HG03135 (cell line): ENCODE measurements at regions not wholly inside any gene's neighbourhood (a gene's known extent, or its start where the extent isn't known, plus 50 kb on each side); places are given as distances from the start of the nearest gene placed in this dataset.
"Not testable (repeated sequence)": the region's sequence is repeated elsewhere in the genome, so short reads cannot be mapped to it uniquely, and the experiment has no call there.

Experiments
- ATAC-seq: cut with Tn5 transposase; IDR thresholded peaks from one replicate; pipeline ENCODE4 v1.9.1; 2021; ENCODE audit warnings: mild to moderate bottlenecking, moderate library complexity; ENCODE audit not compliant: unreplicated experiment

DNA sequence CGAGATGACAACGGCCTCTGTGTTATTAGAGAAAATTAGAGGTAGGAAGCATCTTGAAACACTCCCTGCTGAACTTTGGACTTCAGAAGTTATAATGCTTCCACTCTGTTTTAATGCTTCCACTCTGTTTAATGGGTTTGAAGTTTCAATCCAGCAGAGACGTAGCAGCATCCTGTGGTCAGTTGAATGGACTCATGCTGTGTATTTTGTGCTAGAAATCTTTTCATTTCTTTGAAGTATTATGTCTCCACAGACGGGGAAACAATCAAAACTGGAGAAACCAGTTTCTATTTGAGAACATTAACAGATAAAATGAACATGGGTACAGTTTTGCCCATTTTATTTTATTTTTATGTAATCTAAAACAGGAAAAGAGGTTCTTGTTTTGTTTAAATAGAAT is 1736.2 kb downstream of the SLITRK5 start:
- ATAC-seq, result no peak

DNA sequence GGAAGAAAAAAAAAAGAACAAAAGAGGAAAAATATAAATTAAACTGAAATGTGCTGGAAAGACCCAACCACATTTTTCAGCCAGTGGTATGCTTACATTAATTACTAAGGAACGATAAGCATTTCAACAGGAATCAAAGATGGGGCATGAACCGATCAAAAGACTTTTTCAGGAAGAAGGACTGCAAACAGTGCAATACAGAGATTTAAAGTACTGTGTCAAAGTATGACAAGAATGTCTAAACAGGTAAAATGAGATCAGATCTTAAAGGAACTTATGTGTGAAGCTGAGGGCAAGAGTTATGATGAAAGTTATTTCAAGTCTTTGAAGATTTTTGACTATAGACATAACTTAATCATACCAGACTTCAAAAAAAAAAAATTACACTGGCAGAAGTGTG is 1761.8 kb downstream of the SLITRK5 start:
- ATAC-seq, result no peak

DNA sequence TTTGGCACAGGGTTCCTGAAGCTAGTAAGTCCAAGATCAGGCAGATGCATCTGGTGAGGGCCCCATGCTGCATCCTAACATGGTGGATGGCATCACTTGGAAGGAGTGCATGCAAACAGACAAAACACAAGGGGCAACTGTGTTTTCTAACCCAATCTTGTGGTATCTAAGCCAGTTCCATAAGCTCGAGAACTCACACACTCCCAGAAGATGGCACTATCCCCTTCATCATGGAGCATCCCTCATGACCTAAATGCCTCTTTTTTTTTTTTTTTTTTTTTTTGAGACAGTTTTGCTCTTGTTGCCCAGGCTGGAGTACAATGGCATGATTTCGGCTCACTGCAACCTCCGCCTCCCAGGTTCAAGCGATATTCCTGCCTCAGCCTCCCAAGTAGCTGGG is 1763.5 kb downstream of the SLITRK5 start:
- ATAC-seq, result not testable (repeated sequence)

DNA sequence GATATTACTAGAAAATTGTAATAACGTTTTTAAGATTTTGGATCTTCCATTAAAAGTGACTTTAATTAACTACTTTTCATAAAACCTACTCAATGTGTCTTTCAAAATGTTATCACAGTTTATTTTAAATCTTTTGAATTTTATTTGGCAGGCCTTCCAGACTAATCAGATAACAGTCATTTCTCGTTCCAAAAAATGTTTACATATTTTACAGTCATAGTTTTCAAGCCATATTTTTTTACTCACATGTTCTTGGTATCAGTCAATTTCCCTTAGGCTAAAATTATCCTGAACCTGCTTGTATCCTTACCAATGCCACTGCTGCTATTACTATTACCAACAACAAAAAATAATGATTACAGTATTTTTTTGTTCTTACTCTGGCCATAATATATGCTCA is 1783.5 kb downstream of the SLITRK5 start:
- no peak for ATAC-seq

DNA sequence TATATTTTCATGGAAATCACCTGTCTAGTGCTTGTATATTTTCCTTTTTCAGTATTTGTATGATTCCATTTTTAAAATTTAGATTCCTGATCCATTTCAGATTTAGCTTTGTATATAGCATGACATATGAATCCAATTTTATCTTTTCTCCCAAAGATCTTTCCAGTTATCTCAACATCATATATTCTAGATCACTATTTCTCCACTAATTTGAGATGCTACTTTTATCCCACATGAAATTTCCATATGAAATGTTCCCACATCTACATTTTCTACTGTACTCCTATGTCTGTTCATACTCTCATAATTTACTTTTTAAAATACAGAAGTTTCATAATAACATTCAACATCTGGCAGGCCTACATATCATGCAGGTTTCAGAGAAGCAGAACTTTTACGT is 1784.1 kb downstream of the SLITRK5 start:
- ATAC-seq, result no peak

DNA sequence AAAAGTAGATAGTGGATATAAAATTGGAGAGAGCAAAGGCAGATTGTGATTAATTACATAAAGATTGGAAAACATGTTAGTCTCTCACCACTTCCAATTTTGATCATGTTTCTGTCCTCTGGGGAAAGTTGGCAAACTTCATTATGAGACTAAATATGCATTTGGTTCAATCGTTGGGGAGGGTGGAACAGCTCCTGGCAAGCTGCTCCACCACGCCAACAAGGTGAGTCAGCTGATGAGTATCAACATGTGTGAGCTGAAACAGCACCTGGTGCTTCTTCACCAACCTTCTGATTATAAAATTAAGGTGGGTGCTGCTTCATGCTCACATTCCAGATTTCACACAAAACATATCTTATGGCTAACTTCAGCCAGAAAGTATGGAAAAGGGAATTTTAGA is 1784.6 kb downstream of the SLITRK5 start:
- ATAC-seq, result no peak

DNA sequence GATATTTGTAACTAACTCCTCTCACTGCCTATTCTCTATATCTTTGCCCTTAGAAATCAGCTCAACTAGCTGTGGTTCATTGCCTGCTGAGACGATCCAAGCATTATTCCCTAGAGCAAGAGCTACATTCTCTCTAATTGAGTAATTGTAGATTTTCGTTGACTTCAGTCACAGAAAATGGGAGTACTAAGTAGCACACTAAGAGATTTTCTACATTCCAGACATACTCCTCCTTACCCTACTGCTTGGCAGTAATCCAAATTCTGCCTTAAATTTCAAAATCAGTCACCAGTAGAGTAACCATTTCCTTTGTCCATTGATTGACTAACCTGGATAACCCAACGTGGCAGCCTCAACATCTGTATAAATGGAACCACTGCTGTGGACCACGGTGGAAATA is 1786.8 kb downstream of the SLITRK5 start:
- ATAC-seq, result no peak

DNA sequence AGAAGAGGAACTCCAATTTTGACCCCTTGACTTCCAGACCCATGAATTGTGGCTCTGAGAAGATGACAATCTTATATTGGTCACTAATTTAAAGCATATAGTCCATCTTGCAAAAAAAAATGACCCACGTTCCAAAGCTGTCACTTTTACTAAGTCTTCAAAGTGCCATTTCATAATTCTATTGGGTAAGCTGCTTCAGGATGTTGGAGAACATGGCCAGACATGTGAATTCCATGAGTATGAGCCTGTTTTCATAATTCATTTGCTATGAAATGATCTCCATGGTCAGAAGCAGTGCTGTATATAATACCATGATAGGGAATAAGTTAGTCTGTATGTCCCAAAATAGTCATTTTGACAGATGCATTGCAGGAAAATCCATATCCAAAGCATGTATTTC is 1787.3 kb downstream of the SLITRK5 start:
- ATAC-seq, result no peak

DNA sequence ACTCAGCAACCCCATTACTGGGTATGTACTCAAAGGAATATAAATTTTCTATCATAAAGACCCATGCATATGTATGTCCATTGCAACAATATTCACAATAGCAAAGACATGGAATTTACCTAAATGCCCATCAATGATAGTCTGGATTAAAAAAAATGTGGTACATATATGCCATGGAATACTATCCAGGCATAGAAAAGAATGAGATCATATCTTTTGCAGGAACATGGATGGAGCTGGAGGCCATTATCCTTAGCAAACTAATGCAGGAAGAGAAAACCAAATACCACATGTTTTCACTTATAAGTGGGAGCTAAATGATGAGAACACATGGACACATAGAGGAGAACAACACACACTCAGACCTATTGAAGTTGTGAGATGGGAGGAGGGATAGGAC is 1789.7 kb downstream of the SLITRK5 start:
- ATAC-seq, result not testable (repeated sequence)

DNA sequence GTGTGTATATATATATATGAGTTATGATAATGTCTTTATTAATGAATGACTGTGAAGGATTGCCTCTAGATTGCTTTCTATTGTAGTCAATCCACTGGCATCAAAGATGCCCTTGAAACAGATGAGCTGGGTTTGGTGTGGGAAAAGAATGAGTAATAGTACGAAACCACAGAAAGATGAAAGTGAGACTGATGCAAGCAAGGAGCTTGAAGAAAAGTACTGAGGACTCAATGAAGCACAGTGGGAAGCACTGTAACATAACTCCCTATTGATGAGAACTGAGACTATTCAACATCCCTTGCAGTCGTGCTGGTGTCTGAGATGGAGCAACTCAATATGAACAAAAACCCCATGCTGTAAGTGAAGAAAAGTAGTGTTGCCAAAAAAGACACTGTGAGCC is 1794.2 kb downstream of the SLITRK5 start:
- ATAC-seq, result no peak

DNA sequence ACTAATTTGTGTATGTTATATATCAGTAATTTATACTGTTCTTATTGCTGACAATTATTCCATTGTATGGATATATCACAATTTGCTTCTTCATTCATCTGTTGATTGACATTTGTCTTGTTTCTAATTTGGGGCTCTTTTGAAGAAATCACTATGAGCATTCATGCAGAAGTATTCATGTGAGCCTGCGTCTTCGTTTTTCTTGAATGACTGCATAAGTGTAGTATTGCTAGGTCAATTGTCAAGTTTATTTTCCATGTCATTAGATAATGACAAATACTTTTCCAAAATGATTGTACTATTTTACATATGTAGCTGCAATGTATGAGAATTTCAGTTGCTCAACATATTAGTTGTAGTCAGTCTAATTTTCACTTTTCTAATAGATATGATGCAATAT is 1796.9 kb downstream of the SLITRK5 start:
- ATAC-seq, result no peak

DNA sequence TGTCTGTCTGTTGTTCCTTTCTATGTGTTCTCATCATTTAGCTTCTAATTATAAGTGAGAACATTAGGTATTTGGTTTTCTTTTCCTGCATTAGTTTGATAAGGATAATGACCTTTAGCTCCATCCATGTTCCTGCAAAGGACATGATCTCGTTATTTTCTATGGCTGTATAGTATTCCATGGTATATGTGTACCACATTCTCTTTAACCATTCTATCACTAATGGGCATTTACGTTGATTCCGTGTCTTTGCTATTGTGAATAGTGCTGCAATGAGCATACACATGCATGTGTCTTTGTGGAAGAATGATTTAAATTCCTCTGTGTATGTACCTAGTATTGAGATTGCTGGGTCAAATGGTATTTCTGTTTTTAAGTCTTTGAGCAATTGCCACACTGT is 1799.7 kb downstream of the SLITRK5 start:
- ATAC-seq, result no peak

DNA sequence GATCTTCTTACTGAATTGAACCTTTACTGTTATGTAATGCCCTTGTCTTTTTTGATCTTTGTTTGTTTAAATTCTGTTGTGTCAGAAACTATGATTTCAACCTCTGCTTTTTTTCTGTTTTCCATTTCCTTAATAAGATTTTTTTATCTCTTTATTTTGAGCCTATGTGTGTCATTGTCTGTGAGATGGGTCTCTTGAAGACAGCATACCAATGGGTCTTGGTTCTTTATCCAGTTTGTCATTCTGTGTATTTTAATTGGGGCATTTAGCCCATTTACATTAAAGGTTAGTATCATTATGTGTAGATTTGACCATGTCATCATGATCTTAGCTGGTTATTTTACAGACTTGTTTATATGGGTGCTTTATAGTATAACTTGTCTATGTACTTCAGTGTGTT is 1803.3 kb downstream of the SLITRK5 start:
- ATAC-seq, result no peak

DNA sequence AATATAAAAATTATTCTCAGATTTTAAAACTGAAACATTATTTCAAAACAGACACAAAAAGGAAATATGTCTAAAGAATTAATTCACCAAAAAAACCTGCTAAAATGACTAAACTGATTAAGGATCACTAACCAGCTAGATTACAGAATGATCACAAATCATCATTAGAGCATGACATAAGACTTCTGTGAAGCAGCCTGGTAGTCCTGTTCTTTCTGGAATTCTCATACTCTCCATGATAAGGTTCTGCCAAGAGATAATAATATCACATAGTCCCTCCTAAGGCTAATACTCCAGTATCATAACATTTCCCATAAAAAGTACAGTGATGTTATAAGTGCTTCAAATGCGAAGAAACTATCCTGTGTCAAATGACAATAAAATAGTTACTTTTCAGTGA is 1814.9 kb downstream of the SLITRK5 start:
- ATAC-seq, result no peak

DNA sequence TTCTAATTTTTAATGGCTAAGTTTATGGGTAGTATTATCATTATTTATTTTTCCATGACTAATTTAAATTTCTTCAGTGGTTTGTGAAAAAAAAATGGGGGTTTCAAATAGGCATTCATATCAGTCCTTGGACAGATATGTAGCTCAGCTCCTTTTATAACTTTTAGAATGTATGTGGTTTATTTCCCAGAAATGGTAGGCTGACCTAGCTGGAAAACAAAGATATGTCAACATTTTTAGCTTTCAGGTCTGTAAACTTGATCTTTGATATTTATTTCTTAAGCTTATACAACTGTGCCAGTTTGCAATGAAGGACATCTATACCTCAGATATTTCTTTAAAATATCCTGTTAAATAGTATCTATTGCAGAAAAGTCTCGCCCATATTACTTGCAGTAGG is 1815.5 kb downstream of the SLITRK5 start:
- ATAC-seq, result no peak

DNA sequence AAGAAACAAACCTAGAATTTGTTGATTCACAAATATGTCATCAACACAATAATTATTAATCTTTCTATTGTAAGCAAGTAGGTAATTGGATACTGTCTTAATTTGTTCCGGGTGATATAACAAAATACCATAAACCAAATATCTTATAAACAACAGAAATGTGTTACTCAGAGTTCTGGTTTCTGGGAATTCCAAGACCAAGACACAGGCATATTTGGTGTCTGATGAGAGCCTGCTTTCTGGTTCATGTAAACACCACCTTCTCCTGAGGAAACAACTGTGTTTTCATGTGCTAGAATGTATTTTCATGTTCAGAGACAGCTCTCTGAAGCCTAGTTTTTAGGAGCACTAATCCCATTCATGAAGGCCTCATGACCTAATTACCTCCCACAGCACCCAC is 1819.5 kb downstream of the SLITRK5 start:
- ATAC-seq, result no peak

DNA sequence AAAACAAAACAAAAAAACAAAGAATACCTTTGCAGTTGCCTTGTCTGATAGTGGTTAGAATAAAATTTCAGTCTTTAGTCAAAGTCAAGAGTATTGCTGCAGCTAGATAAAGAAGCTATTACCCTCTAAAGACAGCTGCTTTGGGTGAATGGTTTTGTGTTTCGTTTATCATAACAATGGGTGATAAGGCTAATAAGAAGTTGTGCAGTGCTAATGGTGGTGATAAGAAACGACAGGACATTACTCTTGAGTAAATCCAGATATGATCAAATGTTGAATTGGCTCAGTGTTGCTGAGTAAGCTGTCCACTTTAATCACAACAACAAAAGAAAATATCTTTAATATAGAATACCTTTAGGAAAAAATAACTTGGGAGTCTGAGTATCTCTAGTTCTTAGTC is 1825.3 kb downstream of the SLITRK5 start:
- no peak for ATAC-seq

DNA sequence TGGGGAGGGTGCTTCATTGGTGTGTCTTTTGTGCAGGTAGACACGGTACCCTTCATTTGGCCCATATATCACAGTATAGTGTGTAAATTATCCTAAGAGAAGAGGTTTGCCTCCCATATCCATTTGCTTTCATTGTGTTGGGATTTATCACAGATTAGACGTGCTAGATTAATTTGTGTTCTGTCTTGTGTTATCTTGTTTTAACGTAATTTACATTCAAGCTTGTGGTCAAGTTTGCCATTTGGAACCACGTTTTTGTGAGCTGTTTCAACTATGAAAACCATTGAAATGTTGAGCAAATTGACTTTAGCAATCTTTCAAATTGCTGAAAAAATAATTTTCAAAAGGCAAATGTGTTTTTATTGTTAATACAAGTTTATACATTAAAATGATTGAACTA is 1826.5 kb downstream of the SLITRK5 start:
- no peak for ATAC-seq

DNA sequence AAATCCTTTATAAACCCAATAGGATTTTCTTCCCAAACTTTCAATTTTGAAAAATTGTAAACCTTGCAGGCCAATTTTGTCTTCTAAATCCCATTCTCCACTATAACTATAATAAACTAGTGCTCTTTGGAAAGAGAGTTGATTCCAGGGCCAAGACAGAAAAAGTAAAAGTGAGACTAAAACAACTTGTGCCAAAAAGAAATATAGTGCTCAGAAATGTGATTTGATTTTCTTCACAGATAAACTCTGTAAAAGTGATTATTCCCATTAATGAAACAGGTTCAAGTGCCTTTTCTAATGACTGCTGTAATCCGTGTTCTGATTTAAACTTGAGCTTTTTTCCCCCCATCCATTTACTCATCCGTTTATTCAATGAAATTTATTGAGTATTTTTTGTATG is 1831.1 kb downstream of the SLITRK5 start:
- no peak for ATAC-seq

DNA sequence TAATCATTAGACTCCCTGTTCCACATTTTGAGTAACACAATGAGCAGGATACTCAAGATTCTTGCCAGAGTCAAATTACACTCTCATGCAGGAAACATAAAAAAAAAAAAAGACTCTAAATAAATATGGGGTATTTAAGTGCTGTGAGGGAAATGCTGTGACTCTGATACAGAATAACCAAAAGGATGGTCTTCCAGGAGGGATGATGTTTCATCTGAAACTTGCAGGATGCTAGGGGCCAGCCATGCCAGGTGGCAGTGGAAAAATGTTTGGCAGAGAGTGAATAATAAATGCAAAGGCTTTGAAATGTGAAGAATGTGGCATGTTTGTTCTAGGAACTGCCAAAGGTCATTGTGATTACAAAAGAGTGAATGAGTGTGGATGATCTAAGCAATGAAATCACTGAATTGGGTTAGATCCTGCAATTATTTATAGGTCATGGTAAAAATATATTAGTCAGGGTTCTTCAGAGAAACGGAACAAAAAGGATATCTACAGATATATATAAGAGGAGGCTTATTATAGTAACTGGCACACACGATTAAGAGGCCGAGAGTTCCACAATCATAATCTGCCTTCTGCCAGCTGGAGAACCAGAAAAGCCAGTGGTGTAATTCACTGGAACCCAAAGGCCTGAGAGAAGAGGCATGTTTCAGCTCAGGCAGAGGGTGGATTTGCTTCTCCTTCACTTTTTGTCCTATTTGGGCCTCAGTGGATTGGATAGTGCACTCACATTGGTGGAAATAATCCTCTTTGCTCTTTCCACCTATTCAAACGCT is 1832.8 kb upstream of the MIR17HG start:
- no peak for ATAC-seq

DNA sequence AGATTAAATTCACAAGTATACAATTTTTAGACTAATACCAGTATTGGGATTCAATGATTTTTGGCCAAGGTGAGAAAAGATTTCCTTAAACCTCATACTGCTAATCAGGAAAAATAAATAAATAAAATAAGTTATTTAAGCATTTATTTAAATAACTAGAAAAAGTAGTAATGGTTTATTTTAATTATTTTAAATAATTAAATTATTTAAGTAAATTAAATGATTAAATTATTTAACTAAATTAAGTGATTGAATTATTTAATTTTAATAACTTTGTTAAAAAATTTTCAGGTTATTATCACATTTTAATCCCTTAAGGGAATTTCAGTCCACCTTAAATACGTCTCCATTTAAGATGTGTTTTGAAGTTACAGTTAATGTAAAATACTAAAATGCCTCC is 1831.5 kb upstream of the MIR17HG start:
- no peak for ATAC-seq

DNA sequence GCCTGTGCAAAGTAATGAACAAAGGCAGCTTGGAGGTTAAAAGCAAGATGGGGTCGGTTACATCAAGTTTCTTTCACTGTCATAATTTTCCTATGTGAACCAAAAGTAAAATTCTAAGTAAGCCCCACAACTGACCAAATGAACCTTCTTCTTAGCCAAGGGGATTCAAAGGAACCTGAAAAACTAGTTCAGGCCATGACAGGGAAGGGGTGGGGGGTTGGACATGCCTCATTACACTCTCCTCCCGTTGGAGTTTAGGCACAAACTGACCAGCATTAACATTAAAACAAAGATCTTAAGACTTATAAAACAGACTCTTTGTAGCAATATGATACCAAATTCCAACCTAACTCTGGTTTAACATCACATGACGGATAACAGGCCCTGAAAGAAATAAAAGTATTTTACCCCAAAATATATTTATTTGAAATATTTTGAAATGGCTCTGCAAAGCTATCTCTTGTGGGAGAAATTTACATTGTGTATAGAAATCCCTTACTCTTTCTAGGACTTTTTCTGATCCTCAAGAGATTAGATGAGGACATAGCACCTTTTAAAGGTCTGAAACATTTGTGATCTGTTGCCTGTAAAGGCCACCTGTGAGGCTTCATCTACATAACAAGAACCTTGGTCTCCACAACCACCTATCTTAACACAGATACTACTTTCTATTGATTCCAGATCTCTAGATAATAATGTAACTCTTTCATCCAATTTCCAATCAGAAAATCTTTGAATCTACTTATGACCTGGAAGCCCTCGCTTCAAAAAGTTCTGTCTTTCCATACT is 1829.0 kb upstream of the MIR17HG start:
- ATAC-seq, result no peak
